Omental fat pad (tissue), 3 donors: ENCODE measurements at regions not wholly inside any gene's neighbourhood (a gene's known extent, or its start where the extent isn't known, plus 50 kb on each side); places are given as distances from the start of the nearest gene placed in this dataset.
"Not testable (repeated sequence)": the region's sequence is repeated elsewhere in the genome, so short reads cannot be mapped to it uniquely, and the experiment has no call there.

Experiments used
- ATAC-seq: fragments of 150-250 bp; one replicate; pipeline ENCODE4 v1.9.1; 2016; ENCODE audit warnings: mild to moderate bottlenecking, moderate library complexity; ENCODE audit not compliant: low FRiP score
- DNase-seq: peaks from one replicate; pipeline ENCODE4 v3.0.0-alpha.2; 2019; ENCODE audit warnings: low spot score
- CTCF ChIP-seq, 3 donors: fragments of 450-650 bp; IDR thresholded peaks; one replicate each; pipeline ENCODE4 v1.5.1; 2016 to 2017; ENCODE audit warnings: antibody characterized with exemption in 3 of 3, mild to moderate bottlenecking in 3 of 3, moderate library complexity in 2 of 3

GRCh38 chr14:30450631-30451545, 108.1 kb upstream of the G2E3 start:
- TF ChIP-seq CTCF (IDR thresholded peaks at IDR 0.05): no peak
- DNase-seq (no peak), ATAC-seq (no peak)

- ATAC-seq (no peak), DNase-seq (no peak)
- TF ChIP-seq CTCF (IDR thresholded peaks at IDR 0.05): no peak
Measured at GRCh38 chr14:30456296-30456695, 102.7 kb upstream of the G2E3 start.

- TF ChIP-seq CTCF (IDR thresholded peaks at IDR 0.05): no peak
- no peak for DNase-seq
- ATAC-seq: no peak
Measured at GRCh38 chr14:30462358-30462757, 96.6 kb upstream of the G2E3 start.

GRCh38 chr14:30464481-30464880, 94.5 kb upstream of the G2E3 start:
- ATAC-seq (no peak), DNase-seq (no peak)
- no peak for TF ChIP-seq CTCF (IDR thresholded peaks at IDR 0.05)

GRCh38 chr14:30468354-30468753, 90.6 kb upstream of the G2E3 start:
- ATAC-seq: no peak
- no peak for TF ChIP-seq CTCF (IDR thresholded peaks at IDR 0.05)

GRCh38 chr14:30471980-30472379, 87.0 kb upstream of the G2E3 start:
- TF ChIP-seq CTCF (IDR thresholded peaks at IDR 0.05): no peak
- DNase-seq: no peak
- no peak for ATAC-seq

More at GRCh38 chr14:30468354-30468753, 90.6 kb upstream of the G2E3 start:
- DNase-seq: no peak

- not testable (repeated sequence) for DNase-seq, ATAC-seq
Measured at GRCh38 chr14:30473846-30474696, 84.9 kb upstream of the G2E3 start.
